ENCODE measurements at regions not wholly inside any gene's neighbourhood (a gene's known extent, or its start where the extent isn't known, plus 50 kb on each side); places are given as distances from the start of the nearest gene placed in this dataset.

GRCh38 chr9:109597496-109597895 lies 99.4 kb upstream of the PTPN3 start:
- no peaks in the 10 kb centered on the region for H3K9me3 ChIP-seq (replicated peaks; ENCODE audit: control insufficient read depth, insufficient read depth, low read length)
- no peaks in the 10 kb centered on the region for H3K79me2 ChIP-seq (ENCODE audit: control insufficient read depth, insufficient read depth, low read length)
- TF ChIP-seq JUN (IDR thresholded peaks at IDR 0.05; ENCODE audit: borderline replicate concordance, insufficient read depth, insufficient read length, low read depth), result no peak
- TF ChIP-seq, protein P1, sequence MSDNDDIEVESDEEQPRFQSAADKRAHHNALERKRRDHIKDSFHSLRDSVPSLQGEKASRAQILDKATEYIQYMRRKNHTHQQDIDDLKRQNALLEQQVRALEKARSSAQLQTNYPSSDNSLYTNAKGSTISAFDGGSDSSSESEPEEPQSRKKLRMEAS (IDR thresholded peaks at IDR 0.05; ENCODE audit: insufficient read depth, insufficient read length), result no peak
- TF ChIP-seq CTCF (IDR thresholded peaks at IDR 0.05; ENCODE audit: extremely low read depth in 1 of 2, insufficient read depth in 1 of 2, low read depth in 1 of 2, low read length in 2 of 2), result no peak
- TF ChIP-seq GATA2 (IDR thresholded peaks at IDR 0.05; ENCODE audit: insufficient read depth, insufficient read length, low read depth, low read length), result no peak
- no peak for TF ChIP-seq EZH2 (IDR thresholded peaks at IDR 0.05; ENCODE audit: borderline replicate concordance, low read depth, low read length, severe bottlenecking)
- TF ChIP-seq POLR2AphosphoS5 (IDR thresholded peaks at IDR 0.05; ENCODE audit: insufficient read depth, low read depth, low read length), result no peak
- TF ChIP-seq POLR2A (IDR thresholded peaks at IDR 0.05; ENCODE audit: low read depth, low read length), result no peak
- no peak for TF ChIP-seq FOS (IDR thresholded peaks at IDR 0.05; ENCODE audit: borderline replicate concordance, insufficient read depth, low read length)
- TF ChIP-seq MYC (IDR thresholded peaks at IDR 0.05; ENCODE audit: low read depth, low read length), result no peak
- no peak overlapping the region for H3K9ac ChIP-seq (replicated peaks; ENCODE audit: extremely low read depth, insufficient read depth, low read length)
- no peak for DNase-seq (ENCODE audit: low read depth, low spot score)
- H3K27ac ChIP-seq (ENCODE audit: insufficient read depth, low read depth, low read length), result no peak overlapping the region
- no peak for FAIRE-seq
- intact Hi-C loops (cut with micrococcal nuclease), result no loop called here
- no peak overlapping the region for H3K4me3 ChIP-seq (replicated peaks in 1 of 3; ENCODE audit: insufficient read depth in 1 of 3, low read depth in 1 of 3, low read length in 3 of 3)
- no TSS peak for BruUV-seq (replicated peaks)
- POLR2A ChIA-PET, result no interaction called here
- no peaks in the 10 kb centered on the region for H3K9me1 ChIP-seq (replicated peaks; ENCODE audit: control insufficient read depth, extremely low read depth, insufficient read depth, low read length)
- no peak overlapping the region for H2AFZ ChIP-seq (ENCODE audit: low read depth, low read length)
- dilution Hi-C loops (cut with MboI; ENCODE audit: extremely low pct_ligation_motif_present, low sequenced_read_pairs), result no loop called here
- CTCF ChIA-PET, result no interaction called here
- no peaks in the 10 kb centered on the region for H3K4me1 ChIP-seq (ENCODE audit: control insufficient read depth, extremely low read depth, insufficient read depth, low read length)
- H3K27me3 ChIP-seq (ENCODE audit: control insufficient read depth in 2 of 2, insufficient read depth in 2 of 2, low read length in 2 of 2), result no peaks in the 10 kb centered on the region
- H3K4me2 ChIP-seq (ENCODE audit: insufficient read depth, low read length), result no peak overlapping the region
- no peaks in the 10 kb centered on the region for H4K20me1 ChIP-seq (replicated peaks; ENCODE audit: control insufficient read depth, extremely low read depth, insufficient read depth, low read length)
- H3K36me3 ChIP-seq (ENCODE audit: control insufficient read depth in 2 of 2, extremely low read depth in 1 of 2, insufficient read depth in 2 of 2, low read length in 2 of 2), result no peaks in the 10 kb centered on the region

All from endothelial cell of umbilical vein (primary cell).